Breast epithelium (tissue), 4 donors: ENCODE measurements at regions not wholly inside any gene's neighbourhood (a gene's known extent, or its start where the extent isn't known, plus 50 kb on each side); places are given as distances from the start of the nearest gene placed in this dataset.
A peak's percentile ranks its signal among the peaks of the same experiment; 100 is the strongest.

ENCODE experiments used
- DNase-seq, 2 donors: peaks; one replicate each; pipeline ENCODE4 v3.0.0-alpha.2; 2019; ENCODE audit warnings: low spot score in 2 of 2
- H3K27ac ChIP-seq, 2 donors: fragments of 200-600 bp; sonication (generic) in 1 of 2; one replicate each; pipeline ENCODE4 v1.5.1; 2016 to 2019; ENCODE audit warnings: mild to moderate bottlenecking in 1 of 2
- H3K27me3 ChIP-seq, 2 donors: fragments of 200-600 bp; sonication (generic) in 1 of 2; one replicate each; pipeline versions ENCODE4 v1.5.1 to v1.6.0; 2017 to 2019; ENCODE audit warnings: control low read depth in 1 of 2, mild to moderate bottlenecking in 1 of 2
- H3K36me3 ChIP-seq: fragments of 200-600 bp; one replicate; pipeline ENCODE4 v1.5.1; 2019
- H3K4me1 ChIP-seq, 2 donors: fragments of 200-600 bp; sonication (generic); one replicate each; pipeline ENCODE4 v1.5.1; 2016 to 2019; ENCODE audit warnings: control low read depth in 1 of 2
- H3K4me3 ChIP-seq, 3 donors: fragments of 200-600 bp; sonication (generic); 1 replicate in 2 of 3; 2 replicates in 1 of 3; pipeline ENCODE4 v1.5.1; 2016 to 2019; ENCODE audit warnings: mild to moderate bottlenecking in 3 of 3, moderate library complexity in 2 of 3
- H3K9me3 ChIP-seq, 2 donors: fragments of 200-600 bp; sonication (generic) in 1 of 2; one replicate each; pipeline ENCODE4 v1.5.1; 2016 to 2019; ENCODE audit warnings: control low read depth in 1 of 2
- POLR2A ChIP-seq: fragments of 450-650 bp; IDR thresholded peaks from one replicate; pipeline ENCODE4 v1.6.1; 2016; ENCODE audit warnings: antibody characterized with exemption, mild to moderate bottlenecking, moderate library complexity
- POLR2AphosphoS5 ChIP-seq, 3 donors: sonication (generic); formaldehyde crosslinking; IDR thresholded peaks; one replicate each; pipeline ENCODE4 v1.6.1; 2017; ENCODE audit warnings: antibody characterized with exemption in 3 of 3
- intact Hi-C: fragments of 100-400 bp; cut with DNase I; formaldehyde crosslinking; loops from one replicate; pipeline ENCODE4 v1.15.1; 2023; ENCODE audit warnings: low total_unique reads
- TF ChIP-seq, protein P1 (sequence below), 3 donors: fragments of 450-650 bp; IDR thresholded peaks; one replicate each; pipeline ENCODE4 v1.5.1; 2016 to 2017; ENCODE audit warnings: antibody characterized with exemption in 3 of 3, mild to moderate bottlenecking in 3 of 3, moderate library complexity in 3 of 3

DNA sequence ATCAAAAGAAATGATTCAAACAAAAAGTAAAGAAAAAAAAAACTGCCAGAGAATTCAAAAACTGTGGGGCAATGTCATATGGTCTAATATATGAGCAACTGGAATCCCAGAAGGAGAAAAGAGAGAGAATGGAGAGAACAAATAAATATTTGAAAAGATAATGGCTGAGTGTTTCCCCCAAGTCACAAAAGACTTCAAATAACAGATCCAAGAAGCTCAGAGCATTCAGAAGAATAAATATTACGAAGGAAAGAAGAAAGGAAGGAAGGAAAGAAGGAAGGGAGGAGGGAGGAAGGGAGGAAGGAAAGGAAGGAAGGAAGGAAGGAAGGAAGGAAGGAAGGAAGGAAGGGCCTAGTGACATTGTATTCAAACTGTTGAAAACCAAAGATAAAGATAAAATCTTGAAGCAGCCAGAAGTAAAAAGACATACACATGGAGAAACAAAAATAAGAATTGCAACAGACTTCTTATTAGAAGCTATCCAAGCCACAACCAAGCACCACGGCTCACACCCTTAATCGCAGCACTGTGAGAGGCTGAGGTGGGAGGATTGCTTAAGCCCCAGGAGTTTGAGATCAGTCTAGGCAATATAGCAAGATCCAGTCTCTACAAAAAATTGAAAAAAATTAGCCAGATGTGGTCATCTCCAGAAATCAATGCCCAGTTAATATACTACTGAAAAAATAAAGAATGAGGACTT is 118.9 kb upstream of the IGSF10 start:
- intact Hi-C loops, result no loop called here
- Histone ChIP-seq H3K27ac (peak overlapping the region in 1 of 2 donors; percentile 48), H3K27me3 (no peaks in the 10 kb centered on the region), H3K9me3 (no peaks in the 10 kb centered on the region), H3K4me3 (no peak overlapping the region), H3K4me1 (no peaks in the 10 kb centered on the region), H3K36me3 (no peaks in the 10 kb centered on the region)
- peak in 1 of 2 donors; percentile 20 for DNase-seq
- TF ChIP-seq POLR2AphosphoS5 (IDR thresholded peaks at IDR 0.05), result peak in 1 of 3 donors; percentile 11
- no peak for TF ChIP-seq POLR2A
- TF ChIP-seq, protein P1, sequence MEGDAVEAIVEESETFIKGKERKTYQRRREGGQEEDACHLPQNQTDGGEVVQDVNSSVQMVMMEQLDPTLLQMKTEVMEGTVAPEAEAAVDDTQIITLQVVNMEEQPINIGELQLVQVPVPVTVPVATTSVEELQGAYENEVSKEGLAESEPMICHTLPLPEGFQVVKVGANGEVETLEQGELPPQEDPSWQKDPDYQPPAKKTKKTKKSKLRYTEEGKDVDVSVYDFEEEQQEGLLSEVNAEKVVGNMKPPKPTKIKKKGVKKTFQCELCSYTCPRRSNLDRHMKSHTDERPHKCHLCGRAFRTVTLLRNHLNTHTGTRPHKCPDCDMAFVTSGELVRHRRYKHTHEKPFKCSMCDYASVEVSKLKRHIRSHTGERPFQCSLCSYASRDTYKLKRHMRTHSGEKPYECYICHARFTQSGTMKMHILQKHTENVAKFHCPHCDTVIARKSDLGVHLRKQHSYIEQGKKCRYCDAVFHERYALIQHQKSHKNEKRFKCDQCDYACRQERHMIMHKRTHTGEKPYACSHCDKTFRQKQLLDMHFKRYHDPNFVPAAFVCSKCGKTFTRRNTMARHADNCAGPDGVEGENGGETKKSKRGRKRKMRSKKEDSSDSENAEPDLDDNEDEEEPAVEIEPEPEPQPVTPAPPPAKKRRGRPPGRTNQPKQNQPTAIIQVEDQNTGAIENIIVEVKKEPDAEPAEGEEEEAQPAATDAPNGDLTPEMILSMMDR (IDR thresholded peaks at IDR 0.05), result no peak

- H3K36me3 ChIP-seq, result no peaks in the 10 kb centered on the region
- intact Hi-C loops, result no loop called here
- no peaks in the 10 kb centered on the region for H3K4me1 ChIP-seq
- DNase-seq, result no peak
- H3K4me3 ChIP-seq, result no peak overlapping the region
- no peaks in the 10 kb centered on the region for H3K9me3 ChIP-seq
- no peak overlapping the region for H3K27ac ChIP-seq
- TF ChIP-seq POLR2A (no peak), POLR2AphosphoS5 (IDR thresholded peaks at IDR 0.05) (no peak)
- TF ChIP-seq, protein P1 (IDR thresholded peaks at IDR 0.05), result no peak
- H3K27me3 ChIP-seq, result no peaks in the 10 kb centered on the region
These were observed 117.6 kb upstream of the IGSF10 start for GRCh38 chr3:151578495-151578894.

DNA sequence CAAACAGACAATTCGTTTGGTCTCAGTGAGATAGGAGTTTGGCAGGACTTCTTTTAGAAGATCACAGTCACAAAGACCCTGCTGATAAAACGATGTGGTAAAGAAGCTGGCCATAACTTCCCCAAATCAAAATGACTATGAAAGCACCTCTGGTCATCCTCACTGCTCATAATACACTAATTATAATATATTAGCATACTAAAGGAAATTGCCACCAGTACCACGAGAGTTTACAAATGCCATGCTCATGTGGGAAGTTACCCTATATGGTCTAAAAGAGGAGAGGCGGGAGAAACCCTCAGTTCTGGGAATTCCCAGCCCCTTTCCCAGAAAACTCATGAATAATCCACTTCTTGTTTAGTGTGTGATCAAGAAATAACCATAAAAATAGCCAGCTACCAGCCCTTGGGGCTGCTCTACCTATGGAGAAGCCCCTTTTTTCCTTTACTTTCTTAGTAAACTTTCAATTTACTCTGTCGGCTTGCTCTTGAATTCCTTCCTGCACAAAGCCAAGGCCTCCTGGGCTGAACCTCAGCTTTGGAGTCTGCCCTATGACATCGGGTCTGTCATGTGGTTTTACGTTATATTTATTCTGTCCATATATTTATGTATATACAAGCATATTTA is 115.8 kb upstream of the IGSF10 start:
- no peaks in the 10 kb centered on the region for H3K4me1 ChIP-seq
- H3K9me3 ChIP-seq, result no peaks in the 10 kb centered on the region
- no peak overlapping the region for H3K4me3 ChIP-seq
- no peaks in the 10 kb centered on the region for H3K36me3 ChIP-seq
- no peak overlapping the region for H3K27ac ChIP-seq
- intact Hi-C loops, result no loop called here
- TF ChIP-seq POLR2A (no peak), POLR2AphosphoS5 (IDR thresholded peaks at IDR 0.05) (no peak)
- TF ChIP-seq, protein P1 (IDR thresholded peaks at IDR 0.05), result no peak
- no peaks in the 10 kb centered on the region for H3K27me3 ChIP-seq
- no peak for DNase-seq

DNA sequence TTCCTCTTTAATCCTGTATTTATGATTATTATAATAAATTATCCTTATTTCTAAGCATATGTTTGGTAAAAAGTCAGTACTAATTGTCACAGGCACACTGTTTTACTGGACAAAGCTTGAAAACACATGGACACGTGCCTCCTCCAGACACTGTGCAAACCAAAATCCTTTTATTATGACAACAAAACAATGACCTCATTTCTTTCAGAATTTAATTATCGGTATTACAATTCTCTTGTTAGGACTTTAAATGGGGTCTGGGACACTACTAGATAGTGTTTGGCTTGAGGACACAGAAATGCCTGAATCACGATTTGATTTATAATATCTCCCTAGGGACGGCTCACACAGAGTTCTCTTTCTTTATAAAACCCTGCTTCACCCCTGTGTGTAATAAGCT is 107.3 kb upstream of the IGSF10 start:
- no peak overlapping the region for H3K4me3 ChIP-seq
- no peaks in the 10 kb centered on the region for H3K27me3 ChIP-seq
- H3K4me1 ChIP-seq, result no peaks in the 10 kb centered on the region
- intact Hi-C loops, result no loop called here
- H3K27ac ChIP-seq, result peak overlapping the region; percentile 18 to 68
- H3K36me3 ChIP-seq, result no peaks in the 10 kb centered on the region
- no peak for DNase-seq
- no peaks in the 10 kb centered on the region for H3K9me3 ChIP-seq
- TF ChIP-seq, protein P1 (IDR thresholded peaks at IDR 0.05), result no peak
- TF ChIP-seq POLR2AphosphoS5 (IDR thresholded peaks at IDR 0.05), result no peak
- TF ChIP-seq POLR2A, result no peak

- H3K27me3 ChIP-seq, result no peaks in the 10 kb centered on the region
- no peaks in the 10 kb centered on the region for H3K4me1 ChIP-seq
- no peaks in the 10 kb centered on the region for H3K36me3 ChIP-seq
- H3K27ac ChIP-seq, result peak overlapping the region; percentile 18 to 66
- no peak for DNase-seq
- intact Hi-C loops, result no loop called here
- H3K9me3 ChIP-seq, result no peaks in the 10 kb centered on the region
- TF ChIP-seq POLR2A, result no peak
- TF ChIP-seq, protein P1 (IDR thresholded peaks at IDR 0.05), result no peak
- no peak for TF ChIP-seq POLR2AphosphoS5 (IDR thresholded peaks at IDR 0.05)
- H3K4me3 ChIP-seq, result no peak overlapping the region
These were observed 106.6 kb upstream of the IGSF10 start for GRCh38 chr3:151567477-151567876.
